H9 (cell line): ENCODE measurements at regions not wholly inside any gene's neighbourhood (a gene's known extent, or its start where the extent isn't known, plus 50 kb on each side); places are given as distances from the start of the nearest gene placed in this dataset.

Experiments used
- DNase-seq: peaks from one replicate; pipeline ENCODE4 v3.0.0-alpha.2; 2017
- H2AFZ ChIP-seq: one replicate; pipeline ENCODE4 v1.6.1; 2013; ENCODE audit warnings: mild to moderate bottlenecking, low read length, control low read depth, moderate library complexity
- H2AK5ac ChIP-seq: 2 replicates; pipeline ENCODE4 v1.6.1; 2013; ENCODE audit warnings: low read length, control low read depth, mixed read lengths; ENCODE audit not compliant: insufficient read length
- H2BK120ac ChIP-seq: one replicate; pipeline ENCODE4 v1.6.1; 2013; ENCODE audit warnings: low read depth, mild to moderate bottlenecking, low read length, control low read depth, inconsistent platforms; ENCODE audit not compliant: poor library complexity, severe bottlenecking
- H2BK12ac ChIP-seq: 2 replicates; pipeline ENCODE4 v1.6.1; 2013; ENCODE audit warnings: low read length, control low read depth, mixed read lengths, low read depth; ENCODE audit not compliant: insufficient read length
- H2BK15ac ChIP-seq: 2 replicates; pipeline ENCODE4 v1.6.1; 2013; ENCODE audit warnings: low read depth, low read length, control low read depth
- H2BK20ac ChIP-seq: one replicate; pipeline ENCODE4 v1.6.1; 2013; ENCODE audit warnings: low read depth, mild to moderate bottlenecking, low read length, control low read depth, inconsistent platforms; ENCODE audit not compliant: poor library complexity, severe bottlenecking
- H2BK5ac ChIP-seq: 2 replicates; pipeline ENCODE4 v1.6.1; 2013; ENCODE audit warnings: low read length, control low read depth, mixed read lengths; ENCODE audit not compliant: insufficient read length
- H3K14ac ChIP-seq: 2 replicates; pipeline ENCODE4 v1.6.1; 2013; ENCODE audit warnings: low read length, control low read depth; ENCODE audit not compliant: insufficient read depth
- H3K18ac ChIP-seq: 2 replicates; pipeline ENCODE4 v1.6.1; 2013; ENCODE audit warnings: low read depth, mild to moderate bottlenecking, mixed read lengths, low read length, control low read depth; ENCODE audit not compliant: insufficient read length
- H3K23ac ChIP-seq: 2 replicates; pipeline ENCODE4 v1.6.1; 2013; ENCODE audit warnings: low read length, control low read depth, mixed read lengths, low read depth; ENCODE audit not compliant: insufficient read length
- H3K23me2 ChIP-seq: 2 replicates; pipeline ENCODE4 v1.6.1; 2013; ENCODE audit warnings: low read depth, mild to moderate bottlenecking, mixed read lengths, low read length, control low read depth; ENCODE audit not compliant: insufficient read length, poor library complexity, severe bottlenecking
- H3K27ac ChIP-seq: 2 replicates; pipeline ENCODE4 v1.5.1; 2013; ENCODE audit warnings: low read length, control low read depth, mixed read lengths, low read depth; ENCODE audit not compliant: insufficient read length
- H3K27me3 ChIP-seq: 2 replicates; pipeline ENCODE4 v1.6.1; 2013; ENCODE audit warnings: low read length, control low read depth, inconsistent platforms; ENCODE audit not compliant: insufficient read depth
- H3K4ac ChIP-seq: 2 replicates; pipeline ENCODE4 v1.6.1; 2013; ENCODE audit warnings: low read depth, mild to moderate bottlenecking, control low read depth, inconsistent platforms, low read length, moderate library complexity
- H3K4me1 ChIP-seq: 2 replicates; pipeline ENCODE4 v1.6.1; 2013; ENCODE audit warnings: low read length, control low read depth, inconsistent platforms; ENCODE audit not compliant: insufficient read depth
- H3K4me2 ChIP-seq: 2 replicates; pipeline ENCODE4 v1.6.1; 2013; ENCODE audit warnings: low read length, control low read depth, mixed read lengths; ENCODE audit not compliant: insufficient read length, insufficient read depth
- H3K56ac ChIP-seq: 2 replicates; pipeline ENCODE4 v1.6.1; 2013; ENCODE audit warnings: low read depth, mild to moderate bottlenecking, mixed read lengths, low read length, control low read depth; ENCODE audit not compliant: insufficient read length
- H3K79me1 ChIP-seq: 2 replicates; pipeline ENCODE4 v1.6.1; 2013; ENCODE audit warnings: low read depth, mild to moderate bottlenecking, moderate library complexity, low read length, control low read depth, inconsistent platforms; ENCODE audit not compliant: insufficient read depth, poor library complexity, severe bottlenecking
- H3K79me2 ChIP-seq: 2 replicates; pipeline ENCODE4 v1.6.1; 2013; ENCODE audit warnings: low read length, control low read depth, inconsistent platforms; ENCODE audit not compliant: insufficient read depth
- H3K9ac ChIP-seq: 2 replicates; pipeline ENCODE4 v1.6.1; 2013; ENCODE audit warnings: low read length, control low read depth, mixed read lengths; ENCODE audit not compliant: insufficient read length; ENCODE audit errors: extremely low read depth
- H3K9me3 ChIP-seq: one replicate; pipeline ENCODE4 v1.6.1; 2013; ENCODE audit warnings: low read depth, low read length, inconsistent platforms; ENCODE audit not compliant: control insufficient read depth
- H3T11ph ChIP-seq: one replicate; pipeline ENCODE4 v1.6.1; 2013; ENCODE audit warnings: mild to moderate bottlenecking, low read length, control low read depth, inconsistent platforms
- H4K20me1 ChIP-seq: one replicate; pipeline ENCODE4 v1.6.1; 2013; ENCODE audit not compliant: control insufficient read depth, insufficient read length, insufficient read depth
- H4K5ac ChIP-seq: 2 replicates; pipeline ENCODE4 v1.6.1; 2013; ENCODE audit warnings: low read depth, mild to moderate bottlenecking, mixed read lengths, low read length, control low read depth; ENCODE audit not compliant: insufficient read length
- H4K8ac ChIP-seq: replicated peaks from 2 replicates; pipeline ENCODE4 v1.6.1; 2013; ENCODE audit warnings: low read length, control low read depth, mixed read lengths, low read depth; ENCODE audit not compliant: insufficient read length
- H4K91ac ChIP-seq: 2 replicates; pipeline ENCODE4 v1.6.1; 2013; ENCODE audit warnings: low read depth, mild to moderate bottlenecking, moderate library complexity, mixed read lengths, low read length, control low read depth; ENCODE audit not compliant: insufficient read length
- H3K27ac Mint-ChIP-seq, 3 experiments: 2 replicates in 2 of 3; 3 replicates in 1 of 3; pipeline ENCODE4 v1.8.0; 2020 to 2021; ENCODE audit warnings: mixed read lengths in 3 of 3, mild to moderate bottlenecking in 1 of 3, moderate library complexity in 1 of 3
- H3K27me3 Mint-ChIP-seq: 2 replicates; pipeline ENCODE4 v1.8.0; 2021; ENCODE audit warnings: low read depth, mild to moderate bottlenecking, moderate library complexity, mixed read lengths
- H3K36me3 Mint-ChIP-seq, 3 experiments: 2 replicates in 2 of 3; 3 replicates in 1 of 3; pipeline ENCODE4 v1.8.0; 2020 to 2021; ENCODE audit warnings: low read depth in 3 of 3, mixed read lengths in 3 of 3; ENCODE audit not compliant: insufficient read depth in 1 of 3
- H3K4me1 Mint-ChIP-seq, 2 experiments: 2 replicates each; pipeline ENCODE4 v1.8.0; 2020; ENCODE audit warnings: mixed read lengths in 2 of 2
- H3K4me3 Mint-ChIP-seq, 2 experiments: 2 replicates in 1 of 2; 3 replicates in 1 of 2; pipeline ENCODE4 v1.8.0; 2020 to 2021; ENCODE audit warnings: mild to moderate bottlenecking in 2 of 2, mixed read lengths in 2 of 2, moderate library complexity in 1 of 2
- H3K9me3 Mint-ChIP-seq, 2 experiments: 2 replicates in 1 of 2; 3 replicates in 1 of 2; pipeline ENCODE4 v1.8.0; 2020; ENCODE audit warnings: mild to moderate bottlenecking in 2 of 2, mixed read lengths in 2 of 2, moderate library complexity in 1 of 2
- WGBS: extraction: QIAGEN DNeasy Blood & Tissue Kit; methylation state at CpG from one replicate; pipeline ENCODE4 v1.1.7; 2013; ENCODE audit warnings: missing lambda C conversion rate, low lambda C conversion rate, mixed read lengths; ENCODE audit not compliant: insufficient read length; ENCODE audit errors: extremely low coverage; 5-methylcytosine and 5-hydroxymethylcytosine counted together
- TF ChIP-seq, protein P1 (sequence below): fragments of 200-600 bp; sonication (generic); conservative IDR thresholded peaks from 3 replicates; pipeline ENCODE4 v1.8.0; 2021; ENCODE audit warnings: antibody characterized with exemption, mild to moderate bottlenecking

DNA sequence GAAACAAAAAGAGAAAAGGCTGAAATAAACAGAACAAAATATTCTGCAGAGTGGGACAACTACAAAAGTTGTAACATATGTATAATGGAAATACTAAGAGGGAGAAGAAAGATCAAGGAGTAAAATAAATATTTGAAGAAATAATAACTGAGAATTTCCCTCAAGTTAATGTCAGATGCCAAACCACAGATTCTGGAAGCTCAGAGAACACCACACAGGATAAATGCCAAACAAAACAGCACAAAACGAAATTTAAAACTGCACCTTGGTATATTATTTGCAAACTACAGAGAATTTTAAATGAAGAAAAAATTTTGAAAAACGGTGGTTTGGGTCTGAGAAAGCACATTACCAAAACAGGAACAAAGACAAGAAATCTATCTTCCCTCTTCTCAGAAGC, 1588.9 kb upstream of the TMEFF2 start:
- no peaks in the 10 kb centered on the region for H3K9me3 ChIP-seq
- H3K27me3 Mint-ChIP-seq: no peaks in the 10 kb centered on the region

More for the DNA sequence above, 1588.9 kb upstream of the TMEFF2 start:
- no peak overlapping the region for H2BK15ac ChIP-seq
- Mint-ChIP-seq H3K9me3 (no peaks in the 10 kb centered on the region), H3K27ac (no peak overlapping the region), H3K36me3 (no peaks in the 10 kb centered on the region; a peak in 1 of 7 replicates), H3K4me1 (peaks cover 7 to 11% of the 10 kb centered on the region in 2 experiments; a peak in 3 of 4 replicates), H3K4me3 (no peak overlapping the region)
- no peak overlapping the region for H2BK12ac ChIP-seq
- no peak overlapping the region for H3K9ac ChIP-seq
- H3K79me2 ChIP-seq: no peaks in the 10 kb centered on the region
- H2AK5ac ChIP-seq: no peak overlapping the region
- DNase-seq: no peak
- no CpG with 5 or more reads among the region's 2 CpGs for WGBS
- H4K20me1 ChIP-seq: no peaks in the 10 kb centered on the region
- H3K23me2 ChIP-seq: no peaks in the 10 kb centered on the region
- H3K27ac ChIP-seq: no peak overlapping the region
- no peak overlapping the region for H3K23ac ChIP-seq
- H3K79me1 ChIP-seq: no peaks in the 10 kb centered on the region
- no peaks in the 10 kb centered on the region for H3K4me1 ChIP-seq
- no peak overlapping the region for H2BK120ac ChIP-seq
- H3K4me2 ChIP-seq: no peak overlapping the region
- H3T11ph ChIP-seq: no peak overlapping the region
- H4K5ac ChIP-seq: no peak overlapping the region
- no peak overlapping the region for H2BK20ac ChIP-seq
- no peaks in the 10 kb centered on the region for H3K27me3 ChIP-seq
- H2BK5ac ChIP-seq: no peak overlapping the region
- no peak overlapping the region for H3K14ac ChIP-seq
- TF ChIP-seq, protein P1, sequence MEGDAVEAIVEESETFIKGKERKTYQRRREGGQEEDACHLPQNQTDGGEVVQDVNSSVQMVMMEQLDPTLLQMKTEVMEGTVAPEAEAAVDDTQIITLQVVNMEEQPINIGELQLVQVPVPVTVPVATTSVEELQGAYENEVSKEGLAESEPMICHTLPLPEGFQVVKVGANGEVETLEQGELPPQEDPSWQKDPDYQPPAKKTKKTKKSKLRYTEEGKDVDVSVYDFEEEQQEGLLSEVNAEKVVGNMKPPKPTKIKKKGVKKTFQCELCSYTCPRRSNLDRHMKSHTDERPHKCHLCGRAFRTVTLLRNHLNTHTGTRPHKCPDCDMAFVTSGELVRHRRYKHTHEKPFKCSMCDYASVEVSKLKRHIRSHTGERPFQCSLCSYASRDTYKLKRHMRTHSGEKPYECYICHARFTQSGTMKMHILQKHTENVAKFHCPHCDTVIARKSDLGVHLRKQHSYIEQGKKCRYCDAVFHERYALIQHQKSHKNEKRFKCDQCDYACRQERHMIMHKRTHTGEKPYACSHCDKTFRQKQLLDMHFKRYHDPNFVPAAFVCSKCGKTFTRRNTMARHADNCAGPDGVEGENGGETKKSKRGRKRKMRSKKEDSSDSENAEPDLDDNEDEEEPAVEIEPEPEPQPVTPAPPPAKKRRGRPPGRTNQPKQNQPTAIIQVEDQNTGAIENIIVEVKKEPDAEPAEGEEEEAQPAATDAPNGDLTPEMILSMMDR: no peak
- H3K4ac ChIP-seq: no peak overlapping the region
- no peak overlapping the region for H3K18ac ChIP-seq
- no peak overlapping the region for H4K8ac ChIP-seq
- H3K56ac ChIP-seq: no peak overlapping the region
- no peak overlapping the region for H4K91ac ChIP-seq
- H2AFZ ChIP-seq: no peak overlapping the region
